GM18498 (cell line): ENCODE measurements at regions not wholly inside any gene's neighbourhood (a gene's known extent, or its start where the extent isn't known, plus 50 kb on each side); places are given as distances from the start of the nearest gene placed in this dataset.
"Not testable (repeated sequence)": the region's sequence is repeated elsewhere in the genome, so short reads cannot be mapped to it uniquely, and the experiment has no call there.

ENCODE experiments used
- ATAC-seq: cut with Tn5 transposase; IDR thresholded peaks from one replicate; pipeline ENCODE4 v1.9.1; 2021; ENCODE audit warnings: mild to moderate bottlenecking, moderate library complexity; ENCODE audit not compliant: unreplicated experiment

- no peak for ATAC-seq
Observed at GRCh38 chr11:134737563-134738510, 325.8 kb upstream of the B3GAT1 start.

- ATAC-seq = no peak
Observed at GRCh38 chr11:134736251-134736947, 324.4 kb upstream of the B3GAT1 start.

- ATAC-seq = no peak
Observed at GRCh38 chr11:134734894-134735293, 322.9 kb upstream of the B3GAT1 start.

- no peak for ATAC-seq
Observed at GRCh38 chr11:134734141-134734845, 322.3 kb upstream of the B3GAT1 start.

GRCh38 chr11:134733646-134734045, 321.6 kb upstream of the B3GAT1 start:
- ATAC-seq = no peak

GRCh38 chr11:134731213-134731961, 319.3 kb upstream of the B3GAT1 start:
- no peak for ATAC-seq

- ATAC-seq = no peak
Observed at GRCh38 chr11:134730561-134731212, 318.6 kb upstream of the B3GAT1 start.

GRCh38 chr11:134730101-134730500, 318.1 kb upstream of the B3GAT1 start:
- ATAC-seq = no peak

GRCh38 chr11:134728186-134728585, 316.1 kb upstream of the B3GAT1 start:
- no peak for ATAC-seq

GRCh38 chr11:134727636-134728035, 315.6 kb upstream of the B3GAT1 start:
- no peak for ATAC-seq

- ATAC-seq = no peak
Observed at GRCh38 chr11:134727204-134727603, 315.2 kb upstream of the B3GAT1 start.

- no peak for ATAC-seq
Observed at GRCh38 chr11:134725716-134726639, 313.9 kb upstream of the B3GAT1 start.

GRCh38 chr11:134725211-134725610, 313.2 kb upstream of the B3GAT1 start:
- ATAC-seq = no peak

GRCh38 chr11:134724779-134725140, 312.7 kb upstream of the B3GAT1 start:
- ATAC-seq = no peak

- no peak for ATAC-seq
Observed at GRCh38 chr11:134724106-134724778, 312.2 kb upstream of the B3GAT1 start.

GRCh38 chr11:134720691-134721070, 308.6 kb upstream of the B3GAT1 start:
- not testable (repeated sequence) for ATAC-seq

- ATAC-seq = not testable (repeated sequence)
Observed at GRCh38 chr11:134719940-134720690, 308.1 kb upstream of the B3GAT1 start.

GRCh38 chr11:134719397-134719796, 307.4 kb upstream of the B3GAT1 start:
- no peak for ATAC-seq
